ENCODE measurements at regions not wholly inside any gene's neighbourhood (a gene's known extent, or its start where the extent isn't known, plus 50 kb on each side); places are given as distances from the start of the nearest gene placed in this dataset.

- no peak for DNase-seq
Observed at GRCh38 chr16:80418517-80419355, 122.1 kb upstream of the DYNLRB2 start.

DNA sequence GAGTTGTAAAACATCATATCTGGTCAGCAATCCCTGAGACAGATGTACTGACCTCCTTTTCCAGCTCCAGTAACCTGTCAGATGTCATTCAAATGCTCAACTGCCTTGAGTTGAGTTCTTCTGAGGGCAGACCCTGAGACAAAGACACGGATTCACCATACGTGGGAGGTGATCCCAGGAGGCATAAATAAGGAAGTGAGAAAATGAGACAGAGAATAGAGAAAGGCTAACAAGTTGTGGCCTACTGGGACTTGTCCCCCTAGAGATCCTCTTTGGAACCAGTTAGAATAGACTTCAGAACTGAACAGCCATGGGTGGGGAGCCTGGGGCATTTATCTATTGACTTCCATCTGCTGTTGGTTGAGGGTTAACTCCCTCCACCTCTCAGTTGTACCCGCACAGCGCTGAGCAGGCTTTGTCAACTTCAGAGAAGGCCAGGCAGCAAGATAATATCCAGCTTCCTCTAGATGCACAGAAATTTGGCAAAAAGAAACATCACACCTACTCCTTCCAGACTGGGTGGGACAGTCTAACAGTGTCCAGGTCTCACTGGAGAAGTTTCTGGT, 123.0 kb upstream of the DYNLRB2 start:
- DNase-seq: peak; percentile 17

DNA sequence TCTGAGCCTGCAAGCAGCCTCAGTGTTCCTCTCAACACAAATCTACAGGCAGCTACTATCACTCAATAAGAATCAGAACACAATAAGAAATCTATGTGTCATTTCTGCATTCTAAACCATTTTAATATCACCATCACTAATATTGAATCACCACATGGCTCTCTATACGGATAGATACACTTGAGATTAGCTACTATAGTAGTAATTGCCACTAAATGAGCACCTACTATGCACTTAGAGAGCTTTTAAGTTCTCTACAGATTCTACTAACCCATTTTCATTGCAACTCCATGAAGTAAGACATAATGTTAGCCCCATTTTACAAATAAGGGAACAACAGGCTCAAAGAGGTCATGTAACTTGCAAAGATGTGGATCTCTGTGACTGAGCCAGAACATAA, 132.8 kb upstream of the DYNLRB2 start:
- DNase-seq: no peak

DNA sequence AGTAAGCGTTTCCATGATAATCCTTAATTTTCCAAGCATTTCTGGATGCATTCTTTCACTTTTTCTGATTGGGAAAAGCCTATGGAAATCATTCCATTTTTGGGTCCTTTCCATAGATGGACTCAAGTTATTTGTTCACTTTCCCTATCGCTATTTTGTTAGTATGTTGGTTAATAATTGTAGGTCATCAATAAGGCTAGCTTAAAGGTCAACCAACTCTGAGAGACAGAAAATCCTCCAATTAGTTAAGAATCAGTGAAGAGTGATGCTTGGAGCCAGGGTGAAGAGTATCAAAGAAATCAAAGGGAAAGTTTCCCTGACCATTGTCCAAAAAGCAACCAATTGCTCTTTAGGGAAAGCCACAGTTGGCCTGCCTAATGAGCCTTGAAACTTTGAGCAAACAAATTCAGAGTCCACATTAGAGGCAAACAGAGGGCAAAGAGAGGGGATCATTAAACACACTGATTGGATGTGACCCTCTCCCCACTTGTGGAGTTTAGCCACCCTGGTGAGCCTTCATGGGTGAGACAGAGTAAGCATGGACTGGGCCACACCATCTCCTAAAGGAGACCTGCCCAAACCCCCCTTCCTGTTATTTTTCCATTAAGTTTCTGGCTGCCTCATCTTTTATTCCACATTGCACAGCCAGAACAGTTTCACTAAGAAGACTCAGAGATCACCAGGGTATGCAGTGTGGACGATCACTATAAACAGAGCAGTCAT, 133.4 kb upstream of the DYNLRB2 start:
- peak; percentile 30 for DNase-seq

DNA sequence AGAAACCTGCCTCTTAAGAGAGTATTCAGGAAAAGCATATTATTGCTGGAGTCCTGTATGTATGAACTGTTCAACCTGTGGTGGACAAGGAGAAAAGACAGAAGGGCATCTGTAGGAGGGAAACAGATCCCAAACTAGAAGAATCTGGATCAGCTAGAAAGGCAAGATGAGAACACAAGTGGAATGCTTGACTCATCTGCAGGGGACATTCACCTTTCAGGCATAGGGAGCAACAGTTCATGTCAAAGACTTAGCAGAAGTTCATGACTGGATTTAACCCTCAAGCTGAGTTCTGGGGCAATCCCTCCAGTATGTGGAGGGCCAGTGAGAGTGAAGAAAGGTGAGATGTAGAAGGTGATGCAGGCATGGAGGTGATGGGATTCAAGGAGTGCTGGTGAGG, 135.9 kb upstream of the DYNLRB2 start:
- DNase-seq: no peak

DNA sequence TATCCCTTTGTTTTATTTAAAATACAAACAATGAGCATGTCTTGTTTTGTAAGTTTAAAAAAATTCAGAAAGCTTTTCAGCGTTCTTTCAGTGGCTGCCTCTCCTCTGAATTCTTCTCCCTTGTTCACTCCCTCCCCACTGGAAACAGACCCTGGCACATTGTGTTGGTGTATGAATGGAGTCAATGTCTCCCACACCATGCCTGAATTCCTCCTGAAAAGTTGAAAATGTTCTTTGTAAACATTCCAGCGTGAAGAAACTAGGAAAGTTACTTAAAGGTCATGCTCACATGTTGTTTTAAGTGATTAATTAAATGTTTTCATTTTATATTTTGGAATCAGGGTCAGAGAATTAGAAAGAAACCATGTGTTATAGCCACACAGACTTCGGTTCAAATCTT, 136.9 kb upstream of the DYNLRB2 start:
- no peak for DNase-seq

DNA sequence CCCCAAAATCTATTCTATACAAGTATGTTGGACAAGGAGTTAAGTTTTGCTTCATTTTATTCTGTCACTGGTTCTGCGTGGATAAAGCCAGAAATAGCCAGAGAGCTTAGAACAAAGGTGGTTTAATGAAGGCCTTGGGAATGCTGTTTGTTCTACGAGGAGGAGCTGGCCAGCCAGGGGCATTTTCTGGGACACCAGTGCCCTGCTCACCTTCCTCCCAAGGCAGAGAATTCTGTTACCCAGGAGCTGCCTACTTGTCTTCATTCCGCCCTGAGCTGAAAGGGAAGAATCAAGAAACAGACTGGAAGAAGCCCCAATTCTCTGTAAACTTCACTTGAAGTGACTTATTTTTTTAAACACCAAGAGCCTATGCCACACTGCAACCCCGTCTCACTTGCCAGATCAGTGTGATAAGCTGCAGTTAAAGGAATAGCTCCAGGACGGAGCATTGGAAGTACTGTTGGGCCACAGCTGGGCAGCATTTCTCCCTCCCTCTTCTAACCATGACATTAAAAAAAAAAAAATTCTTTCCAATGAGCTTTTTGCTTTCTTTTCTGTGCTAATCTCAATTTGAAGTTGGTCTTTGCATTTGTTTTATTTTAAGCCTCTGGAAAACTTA, 149.8 kb upstream of the DYNLRB2 start:
- DNase-seq: no peak

DNA sequence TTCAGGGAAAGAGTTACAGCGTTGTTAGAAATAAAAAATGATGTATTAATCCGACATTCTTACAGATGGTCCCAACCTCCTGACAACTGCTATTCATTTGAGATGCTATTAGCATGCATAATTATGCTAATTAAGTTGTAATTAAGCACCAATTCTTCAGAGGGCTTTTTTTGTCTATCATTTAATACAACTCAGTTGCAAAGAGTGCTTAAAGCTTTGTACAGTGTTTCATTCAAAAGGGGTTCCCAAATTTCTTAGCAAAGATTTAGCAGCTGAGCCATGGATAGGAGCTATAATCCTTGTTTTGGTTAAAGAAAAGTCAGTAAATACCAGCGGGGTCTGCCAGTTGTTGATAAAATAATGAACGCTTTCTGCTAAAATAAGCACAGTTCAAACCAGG, 150.7 kb upstream of the DYNLRB2 start:
- no peak for DNase-seq

GRCh38 chr16:80389338-80389737, 151.5 kb upstream of the DYNLRB2 start:
- DNase-seq: no peak

GRCh38 chr16:80387318-80387921, 153.4 kb upstream of the DYNLRB2 start:
- DNase-seq: peak; percentile 83

GRCh38 chr16:80384862-80385261, 155.9 kb upstream of the DYNLRB2 start:
- no peak for DNase-seq

GRCh38 chr16:80380514-80380913, 160.3 kb upstream of the DYNLRB2 start:
- DNase-seq: no peak

GRCh38 chr16:80377096-80377956, 163.5 kb upstream of the DYNLRB2 start:
- DNase-seq: no peak

- no peak for DNase-seq
Observed at GRCh38 chr16:80375973-80376372, 164.8 kb upstream of the DYNLRB2 start.

DNA sequence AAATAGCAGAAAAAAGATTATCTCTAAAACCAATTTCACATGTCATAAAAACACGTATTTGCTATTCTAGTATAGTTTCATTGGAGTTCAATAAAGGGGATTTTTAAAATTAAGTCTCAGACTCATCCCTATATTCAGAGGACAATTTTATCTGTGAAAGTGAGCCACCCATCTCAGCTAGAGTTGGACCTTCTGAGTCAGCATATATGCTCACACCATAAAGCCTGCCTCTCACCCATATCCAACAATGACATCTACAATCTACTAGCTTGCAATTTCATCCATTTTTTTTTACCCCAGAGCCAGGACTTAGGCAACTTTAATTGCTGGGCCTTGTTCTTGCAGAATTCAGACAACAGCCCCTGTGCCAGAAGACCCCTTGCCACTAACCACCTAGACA, 165.3 kb upstream of the DYNLRB2 start:
- no peak for DNase-seq

DNA sequence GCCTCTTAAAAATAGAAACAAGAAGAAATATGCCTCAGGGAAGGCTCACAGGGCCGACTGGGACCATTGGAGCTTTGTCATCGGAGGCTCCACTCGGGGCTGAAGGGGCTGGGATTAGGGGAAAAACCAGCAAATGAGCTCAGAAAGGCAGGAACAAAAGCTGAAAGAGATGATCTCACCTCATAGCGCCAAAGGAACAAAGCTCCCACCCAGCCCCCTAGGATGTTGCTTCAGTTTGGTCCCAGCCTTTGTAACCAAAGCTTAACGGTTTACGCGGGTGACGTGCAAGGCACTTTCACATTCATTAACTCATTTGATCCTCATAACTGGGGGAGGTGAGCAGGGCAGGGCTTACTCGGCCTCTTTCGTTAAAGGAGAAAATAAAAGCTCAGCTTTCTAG, 168.5 kb upstream of the DYNLRB2 start:
- DNase-seq: no peak

- peak; percentile 81 for DNase-seq
Observed at GRCh38 chr16:80369138-80369958, 171.4 kb upstream of the DYNLRB2 start.

DNA sequence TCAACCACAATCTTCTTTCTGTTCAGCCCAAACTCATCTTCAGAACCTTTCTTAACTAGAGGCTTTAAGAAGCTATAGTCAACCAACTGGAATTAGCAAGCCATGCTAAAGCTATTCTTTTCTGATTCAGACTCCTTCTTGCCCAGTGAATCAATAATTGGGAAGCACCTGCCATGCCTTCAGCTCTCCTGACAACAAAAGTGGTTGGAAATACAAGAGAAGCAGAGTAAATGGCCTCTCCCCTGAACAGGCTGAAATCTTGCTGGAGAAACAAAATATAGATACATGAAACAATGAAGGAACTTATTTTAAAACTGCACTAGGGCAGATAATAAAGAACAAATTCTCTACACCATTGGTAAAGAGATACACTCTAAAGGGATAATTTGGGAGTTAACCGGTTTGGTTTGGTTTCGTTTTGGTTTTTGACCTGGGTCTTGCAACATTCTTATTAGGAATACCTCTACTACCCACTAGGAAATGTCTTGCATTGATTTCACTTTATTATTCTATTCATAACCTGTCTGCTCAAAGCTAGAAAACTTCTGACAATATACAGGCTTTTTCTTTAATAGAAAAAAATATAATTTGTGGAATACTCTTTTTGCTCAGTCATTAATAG, 173.6 kb upstream of the DYNLRB2 start:
- no peak for DNase-seq

GRCh38 chr16:80366023-80366422, 174.8 kb upstream of the DYNLRB2 start:
- no peak for DNase-seq

GRCh38 chr16:80362816-80363215, 178.0 kb upstream of the DYNLRB2 start:
- no peak for DNase-seq

DNA sequence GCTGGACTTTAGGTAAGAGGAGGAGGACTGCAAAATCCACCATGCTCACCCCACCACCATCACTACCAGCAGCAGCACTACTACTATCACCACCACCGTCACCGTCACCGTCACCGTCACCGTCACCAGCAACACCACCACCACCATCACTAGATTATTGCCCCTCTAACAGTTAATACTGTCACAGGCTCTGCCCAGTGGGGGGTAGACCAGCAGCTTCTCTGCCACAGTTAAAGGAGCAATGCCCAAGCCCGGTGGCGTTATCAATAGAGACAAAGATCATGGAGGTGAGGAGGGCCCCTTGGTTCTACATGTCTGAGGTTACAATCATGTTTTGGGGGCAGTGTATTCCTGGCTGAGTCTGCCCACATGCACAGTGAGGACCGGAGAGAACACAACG, 184.4 kb upstream of the DYNLRB2 start:
- no peak for DNase-seq

Measured in retina (tissue), 1 donor.